NCI-H1436 treated with DMSO at 0.1 percent for 48 hours (cell line): ENCODE measurements at regions not wholly inside any gene's neighbourhood (a gene's known extent, or its start where the extent isn't known, plus 50 kb on each side); places are given as distances from the start of the nearest gene placed in this dataset.

Source experiments
- DNase-seq: peaks from one replicate; lab custom pipeline; 2025; lab: John Stamatoyannopoulos, UW

GRCh38 chr1:218823291-218823900 is 350.3 kb upstream of the LYPLAL1 start:
- no peak for DNase-seq

DNA sequence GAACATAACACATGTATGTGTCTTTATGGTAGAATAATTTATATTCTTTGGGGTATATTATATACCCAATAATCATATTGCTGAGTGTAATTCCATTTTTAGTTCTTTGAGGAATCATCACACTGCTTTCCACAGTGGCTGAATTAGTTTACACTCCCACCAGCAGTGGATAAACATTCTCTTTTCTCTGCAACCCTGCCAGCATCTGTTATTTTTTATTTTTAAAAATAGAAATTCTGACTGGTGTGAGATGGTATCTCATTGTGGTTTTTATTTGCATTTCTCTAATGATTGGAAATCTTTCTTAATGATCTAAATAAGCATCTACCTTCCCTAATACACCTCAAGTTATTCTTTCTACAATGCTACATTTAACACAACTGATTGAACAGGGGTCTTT is 346.2 kb upstream of the LYPLAL1 start:
- DNase-seq, result no peak

GRCh38 chr1:218828125-218828650 is 345.5 kb upstream of the LYPLAL1 start:
- DNase-seq, result no peak

DNA sequence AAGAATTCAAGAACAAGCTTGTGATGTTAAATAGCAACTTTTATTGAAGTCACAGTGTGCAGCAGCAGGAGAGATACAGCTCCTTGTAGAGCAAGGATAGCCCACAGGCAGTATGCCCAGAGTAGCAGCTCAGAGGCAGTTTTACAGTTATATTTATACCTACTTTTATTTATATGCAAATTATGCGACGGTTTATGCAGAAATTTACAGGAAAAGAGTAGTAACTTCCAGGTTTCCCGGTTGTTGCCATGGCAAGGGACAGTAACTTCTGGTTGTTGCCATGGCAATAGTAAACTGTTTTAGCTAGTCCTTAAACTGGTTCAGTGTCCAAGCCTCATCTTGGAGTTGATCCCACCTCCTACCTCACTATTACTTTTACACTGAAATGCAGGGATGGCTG is 344.6 kb upstream of the LYPLAL1 start:
- no peak for DNase-seq

- DNase-seq, result no peak
Observed at GRCh38 chr1:218835609-218836008, 338.1 kb upstream of the LYPLAL1 start.

DNA sequence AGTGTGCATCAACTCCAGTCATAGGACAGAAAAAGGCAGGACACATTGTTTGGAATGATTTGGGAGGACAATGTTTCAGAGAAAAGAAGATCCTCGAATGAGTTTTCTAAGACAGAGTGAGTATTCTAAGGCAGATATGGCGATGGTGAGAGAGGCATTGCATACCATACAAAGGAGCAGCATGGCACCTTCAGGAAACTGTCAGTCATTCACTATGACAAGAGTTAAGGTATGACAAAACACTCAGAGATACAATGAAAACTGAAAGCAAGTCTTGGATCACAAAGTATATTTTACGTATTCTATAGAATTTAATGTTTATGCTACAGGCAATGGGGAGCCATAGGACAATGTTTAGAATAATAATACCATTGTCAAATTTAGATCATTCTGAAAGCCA is 337.4 kb upstream of the LYPLAL1 start:
- no peak for DNase-seq

DNA sequence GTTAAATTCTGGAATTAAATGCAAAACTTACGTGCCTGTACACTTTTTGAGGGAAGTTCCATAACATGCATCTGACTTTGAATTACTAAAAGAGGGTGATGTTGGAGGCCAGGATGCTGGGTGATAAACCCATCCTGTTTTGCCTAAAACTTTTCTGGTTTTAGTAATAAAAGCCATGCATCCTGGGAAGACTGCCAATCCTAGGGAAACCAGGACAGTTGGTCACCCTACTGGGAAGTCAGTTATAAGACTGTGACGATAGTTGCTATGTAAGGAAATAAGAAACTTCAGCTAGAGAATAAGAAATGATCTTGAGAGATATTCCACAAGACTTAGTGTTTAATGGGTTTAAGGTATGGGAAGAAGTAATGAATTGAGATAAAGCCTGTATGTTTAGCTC is 336.6 kb upstream of the LYPLAL1 start:
- no peak for DNase-seq

DNA sequence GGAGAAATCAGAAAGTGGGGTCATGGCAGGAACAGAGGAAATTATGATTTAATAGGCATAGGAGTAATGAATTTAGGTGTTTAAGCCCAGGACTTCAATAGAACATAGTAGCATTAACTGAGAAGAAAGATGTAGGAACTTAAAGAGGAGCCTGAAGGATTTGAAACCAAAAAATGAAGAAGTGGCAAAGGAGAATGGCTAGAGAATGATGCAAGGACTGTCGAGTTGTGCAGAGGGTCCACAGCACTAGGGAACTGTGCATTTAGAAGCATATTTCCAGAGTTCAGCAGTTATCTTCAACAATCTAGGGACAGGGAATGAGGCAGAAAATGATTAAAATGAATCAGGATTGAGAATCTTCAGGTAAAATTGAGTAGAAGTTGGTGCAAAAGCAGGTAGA is 328.1 kb upstream of the LYPLAL1 start:
- no peak for DNase-seq

DNA sequence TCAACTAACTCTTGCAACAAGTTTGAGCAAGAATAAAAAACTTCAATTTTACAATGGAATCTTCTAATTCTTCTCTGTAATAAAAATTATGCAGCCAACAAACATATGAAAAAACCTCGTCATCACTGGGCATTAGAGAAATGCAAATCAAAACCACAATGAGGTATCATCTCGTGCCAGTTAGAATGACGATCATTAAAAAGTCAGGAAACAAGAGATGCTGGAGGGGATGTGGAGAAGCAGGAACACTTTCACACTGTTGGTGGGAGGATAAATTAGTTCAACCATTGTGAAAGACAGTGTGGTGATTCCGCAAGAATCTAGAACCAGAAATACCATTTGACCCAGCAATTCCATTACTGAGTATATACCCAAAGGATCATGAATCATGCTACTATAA is 327.5 kb upstream of the LYPLAL1 start:
- no peak for DNase-seq

DNA sequence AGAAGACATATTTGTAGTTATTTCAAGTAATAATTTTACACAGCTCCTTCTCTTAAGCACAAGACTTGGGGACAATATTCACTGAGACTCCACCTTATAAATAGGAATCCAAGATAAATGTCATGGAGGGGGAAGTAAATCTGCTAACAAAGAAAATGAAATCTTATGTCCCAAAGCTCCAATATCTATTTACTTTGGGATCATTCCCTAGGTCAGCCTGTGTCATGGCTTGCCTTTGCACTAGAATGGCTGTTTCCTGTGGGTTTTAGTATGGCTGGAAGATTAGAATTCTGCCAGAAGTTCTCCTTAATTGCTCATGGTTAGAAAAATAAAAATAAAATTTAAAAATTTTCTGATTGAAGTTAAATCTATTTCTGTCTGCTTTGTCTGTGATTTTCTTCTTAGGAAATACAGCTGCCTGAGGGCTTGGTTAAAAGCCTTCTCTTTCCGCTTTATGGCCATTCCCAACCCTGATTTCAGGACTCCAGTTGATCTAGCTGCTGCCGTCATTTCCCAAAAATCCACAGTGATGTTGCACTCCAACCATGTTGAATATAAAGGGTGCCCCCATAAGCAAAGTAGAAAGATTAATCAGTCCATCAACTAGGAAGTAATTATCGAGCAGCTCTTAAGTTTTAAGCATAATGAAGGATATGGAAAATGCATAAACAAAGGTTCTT is 326.4 kb upstream of the LYPLAL1 start:
- DNase-seq, result no peak

DNA sequence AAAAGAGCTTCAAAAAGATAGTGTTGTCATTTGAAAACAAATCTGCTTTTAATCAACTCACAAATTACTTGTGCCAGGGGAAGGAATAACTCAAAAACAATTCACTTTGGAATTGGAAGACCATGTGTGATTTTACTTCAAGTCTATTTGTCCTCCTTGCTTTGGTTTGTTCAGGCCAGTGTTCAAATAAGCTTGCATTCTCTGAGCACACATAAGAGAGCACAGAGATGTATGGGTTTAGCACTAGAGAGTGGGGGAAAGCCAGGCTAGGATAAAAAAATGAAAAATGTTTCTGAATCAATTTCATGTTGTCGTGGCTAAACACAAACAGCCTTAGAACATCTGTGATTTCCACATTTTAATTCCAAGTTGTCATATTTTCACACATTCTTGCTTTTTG is 325.7 kb upstream of the LYPLAL1 start:
- DNase-seq, result no peak

DNA sequence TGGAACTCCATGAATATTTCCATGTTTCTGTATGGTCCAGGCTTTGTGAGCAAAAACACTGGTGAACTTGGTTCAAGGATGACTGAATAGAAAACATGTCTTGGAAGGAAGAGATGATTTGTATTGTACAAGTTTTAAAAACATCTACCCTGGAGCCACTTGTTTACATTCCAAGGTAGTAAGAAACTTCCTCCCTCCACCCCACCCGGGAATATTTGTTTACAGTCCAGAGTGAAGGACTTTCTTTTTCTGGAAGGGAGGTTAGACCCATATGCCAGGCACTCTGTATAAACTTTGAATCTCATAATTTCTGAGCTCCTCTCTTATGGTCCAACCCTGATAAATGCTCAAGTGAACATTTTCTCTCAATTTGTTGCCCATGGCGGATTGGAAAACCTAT is 323.3 kb upstream of the LYPLAL1 start:
- DNase-seq, result no peak

GRCh38 chr1:218851586-218851985 is 322.1 kb upstream of the LYPLAL1 start:
- DNase-seq, result no peak

DNA sequence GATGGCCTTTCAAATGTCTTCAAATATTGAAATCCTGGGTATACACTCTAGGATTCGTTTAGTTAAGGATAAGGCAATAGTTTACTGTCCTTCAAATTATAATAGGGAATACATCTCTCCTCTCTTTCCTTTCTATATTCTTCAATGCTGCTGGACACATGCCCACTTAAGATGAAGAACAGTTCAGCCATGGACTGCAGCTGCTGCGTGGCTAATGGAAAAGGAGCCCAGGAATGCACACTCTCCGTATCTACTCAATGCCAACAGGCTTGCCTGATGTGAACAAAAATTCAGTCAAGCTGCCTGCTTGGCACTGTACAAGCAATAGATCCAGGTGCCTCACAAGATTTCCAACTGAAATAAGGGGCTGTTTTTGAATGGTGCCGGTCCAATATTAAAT is 321.2 kb upstream of the LYPLAL1 start:
- DNase-seq, result no peak

DNA sequence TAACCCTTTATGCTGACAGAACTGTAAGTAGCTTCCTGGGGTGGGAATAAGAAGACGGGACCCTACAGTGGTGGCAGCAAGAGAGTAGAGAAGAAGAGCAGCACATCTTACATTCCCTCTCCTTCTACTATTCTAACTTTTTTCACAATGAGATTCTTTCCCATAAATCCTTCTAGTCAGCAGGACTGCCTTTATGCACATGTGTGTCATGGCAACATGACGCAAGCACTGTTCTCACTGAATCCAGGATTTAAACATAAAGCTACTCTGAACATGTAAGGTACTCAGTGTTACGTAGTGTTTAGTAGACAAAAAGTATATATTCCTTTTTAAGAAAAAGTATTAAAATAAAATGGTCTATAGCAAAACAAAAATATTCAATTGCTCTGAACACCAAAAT is 309.7 kb upstream of the LYPLAL1 start:
- DNase-seq, result no peak

DNA sequence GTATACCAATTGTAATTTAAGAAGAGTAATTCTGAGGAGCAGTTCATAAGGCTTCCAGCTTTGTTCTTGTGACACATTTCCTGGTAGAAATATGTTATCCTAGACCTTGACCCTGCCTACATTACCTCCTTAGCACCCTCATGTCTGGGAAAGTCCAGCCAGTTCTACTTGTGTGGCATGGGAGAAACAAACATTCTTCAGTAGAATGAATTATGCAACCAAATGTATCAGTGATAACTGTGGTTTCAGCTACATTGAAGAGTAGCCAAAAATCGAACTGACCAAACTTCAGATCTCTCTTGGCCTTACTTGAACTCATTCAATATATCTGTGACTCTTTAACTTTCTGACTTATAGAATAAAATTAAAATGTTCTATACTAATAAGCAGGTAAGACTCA is 308.1 kb upstream of the LYPLAL1 start:
- no peak for DNase-seq

- DNase-seq, result no peak
Observed at GRCh38 chr1:218866507-218866906, 307.2 kb upstream of the LYPLAL1 start.

- no peak for DNase-seq
Observed at GRCh38 chr1:218867066-218867465, 306.6 kb upstream of the LYPLAL1 start.

- no peak for DNase-seq
Observed at GRCh38 chr1:218867941-218868626, 305.6 kb upstream of the LYPLAL1 start.

DNA sequence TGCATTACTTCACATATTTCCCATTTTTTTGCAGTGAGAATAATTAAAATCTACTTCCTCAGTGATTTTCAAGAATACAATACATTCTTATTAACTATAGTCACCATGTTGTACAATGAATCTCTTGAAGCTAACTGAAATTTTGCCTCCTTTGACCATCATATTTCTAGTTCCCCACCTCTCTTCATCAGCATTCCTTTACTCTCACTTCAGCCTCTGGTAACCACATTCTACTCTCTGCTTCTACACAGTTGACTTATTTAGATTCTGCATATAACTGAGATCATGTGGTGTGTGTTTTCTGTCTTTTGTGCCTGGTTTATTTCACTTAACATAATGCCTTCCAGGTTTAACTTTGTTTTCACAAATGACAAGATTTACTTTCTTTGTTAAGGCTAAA is 304.4 kb upstream of the LYPLAL1 start:
- DNase-seq, result no peak

DNA sequence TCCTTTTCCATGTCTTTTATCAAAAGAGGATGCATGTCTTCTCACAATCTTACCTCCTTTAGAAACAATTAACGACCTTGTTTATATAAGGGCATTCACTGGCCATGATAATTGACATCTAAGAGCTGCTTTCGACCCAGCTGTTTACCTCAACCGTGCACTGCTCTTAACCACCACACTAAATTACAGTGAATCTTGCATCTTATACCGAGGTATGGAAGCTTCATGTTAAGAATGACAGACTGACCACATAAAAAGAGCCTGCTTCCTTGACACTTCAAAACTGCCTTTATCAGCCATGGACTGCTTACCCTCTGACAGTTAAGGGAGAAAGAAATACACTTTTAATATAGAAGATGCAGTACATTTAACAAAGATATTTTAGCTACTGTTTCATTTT is 301.7 kb upstream of the LYPLAL1 start:
- no peak for DNase-seq

GRCh38 chr1:218872928-218873327 is 300.8 kb upstream of the LYPLAL1 start:
- DNase-seq, result no peak

GRCh38 chr1:218874313-218874712 is 299.4 kb upstream of the LYPLAL1 start:
- DNase-seq, result no peak
